Right ventricle myocardium superior (tissue), 1 donor: ENCODE measurements at regions not wholly inside any gene's neighbourhood (a gene's known extent, or its start where the extent isn't known, plus 50 kb on each side); places are given as distances from the start of the nearest gene placed in this dataset.
A peak's percentile ranks its signal among the peaks of the same experiment; 100 is the strongest.

ENCODE experiments used
- ATAC-seq: fragments of 200-7000 bp; cut with Tn5 transposase; one replicate; pipeline ENCODE4 v1.9.1; 2020; ENCODE audit warnings: mild to moderate bottlenecking; ENCODE audit not compliant: poor library complexity
- DNase-seq: peaks from one replicate; pipeline ENCODE4 v3.0.0-alpha.2; 2020
- intact Hi-C: fragments of 100-400 bp; cut with DNase I; formaldehyde crosslinking; loops from one replicate; pipeline ENCODE4 v1.11.2; 2022
- donor health status: DM: no; HTN: yes; CAD: no; lungs with severe emphysema.

DNA sequence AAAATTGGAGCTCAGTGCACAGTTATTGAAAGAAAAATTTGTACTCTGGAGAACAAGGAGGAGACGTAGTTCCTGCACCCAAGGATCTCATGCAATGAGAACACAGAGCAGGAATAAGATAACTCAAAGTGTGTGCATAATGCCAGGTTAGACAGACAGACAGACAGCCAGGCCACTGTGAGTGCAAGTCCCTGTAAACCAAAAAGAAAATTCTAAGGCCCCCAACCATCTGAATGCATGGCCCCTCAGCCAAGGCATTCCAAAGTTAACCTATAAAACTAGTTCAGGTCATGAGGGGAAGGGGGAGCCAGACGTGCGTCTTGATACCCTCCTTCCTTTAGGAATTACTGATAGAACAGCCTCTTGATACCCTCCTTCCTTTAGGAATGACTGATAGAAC, 94.5 kb upstream of the ENPP6 start:
- DNase-seq (no peak), ATAC-seq (no peak)
- intact Hi-C loops: no loop called here

DNA sequence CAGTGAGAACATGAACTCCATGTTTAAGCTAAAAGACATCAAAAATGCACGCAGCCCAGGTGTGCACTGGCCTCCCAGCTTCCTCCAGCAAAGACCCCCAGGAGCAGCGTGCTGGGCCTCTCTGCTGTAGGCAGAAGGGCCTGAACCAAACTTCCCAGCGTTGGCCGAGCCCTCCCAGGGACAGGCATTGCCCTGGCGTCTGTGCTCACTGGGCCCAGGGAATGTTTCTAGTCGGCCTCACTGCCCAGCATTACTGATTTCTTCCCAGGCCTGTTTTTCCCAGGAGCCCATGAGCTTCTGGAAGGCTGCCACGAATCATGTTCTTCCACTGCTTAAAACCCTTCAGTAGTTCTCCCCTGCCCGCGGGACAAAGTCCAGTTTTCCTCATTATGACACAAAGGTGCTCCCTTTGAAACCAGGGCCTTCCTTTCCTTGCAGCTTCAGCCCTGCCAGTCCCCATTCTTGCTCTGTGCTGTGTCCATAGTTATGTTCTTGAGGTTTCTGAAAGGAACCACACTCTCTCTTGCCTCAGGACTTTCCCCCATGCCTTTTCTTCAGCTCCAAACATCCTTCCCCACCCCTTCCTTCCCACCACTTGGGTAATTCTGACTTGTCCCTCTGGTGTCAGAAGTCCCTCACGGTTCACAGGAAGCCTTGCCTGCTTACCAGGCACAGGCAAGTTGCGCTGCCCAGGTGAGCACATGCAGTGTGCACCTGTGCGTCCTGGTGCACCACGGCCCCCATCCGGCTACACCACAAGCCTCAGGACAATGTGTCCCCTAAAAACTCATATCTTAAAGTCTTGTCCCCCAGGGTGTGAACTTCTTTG, 93.4 kb upstream of the ENPP6 start:
- intact Hi-C loops: no loop called here
- DNase-seq (peak; percentile 54), ATAC-seq (peak; percentile 69)

DNA sequence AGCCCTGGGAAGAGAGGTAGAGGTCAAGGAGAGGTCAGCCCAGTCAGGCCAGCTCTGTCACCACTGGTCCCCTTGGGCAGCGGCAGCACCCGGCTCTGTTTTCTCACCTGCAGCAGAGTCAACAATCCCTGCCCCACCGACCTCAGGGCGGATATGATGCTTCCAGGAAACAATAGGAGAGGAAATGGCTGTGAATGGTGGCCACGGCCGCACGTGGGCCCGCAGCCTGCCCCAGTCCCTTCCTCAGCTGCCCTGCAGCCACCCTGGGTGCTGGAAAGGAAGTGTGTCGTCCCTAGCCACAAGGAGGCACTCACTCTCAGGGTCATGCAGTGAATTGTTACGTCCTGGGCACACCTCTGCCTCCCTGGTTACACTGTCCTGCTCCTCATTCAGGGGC, 92.5 kb upstream of the ENPP6 start:
- ATAC-seq (peak; percentile 69), DNase-seq (no peak)
- intact Hi-C loops: no loop called here

- intact Hi-C loops: no loop called here
- no peak for DNase-seq
- no peak for ATAC-seq
These were observed 91.8 kb upstream of the ENPP6 start for GRCh38 chr4:184309241-184310170.

GRCh38 chr4:184306949-184307348, 89.3 kb upstream of the ENPP6 start:
- DNase-seq (no peak), ATAC-seq (no peak)
- intact Hi-C loops: no loop called here

DNA sequence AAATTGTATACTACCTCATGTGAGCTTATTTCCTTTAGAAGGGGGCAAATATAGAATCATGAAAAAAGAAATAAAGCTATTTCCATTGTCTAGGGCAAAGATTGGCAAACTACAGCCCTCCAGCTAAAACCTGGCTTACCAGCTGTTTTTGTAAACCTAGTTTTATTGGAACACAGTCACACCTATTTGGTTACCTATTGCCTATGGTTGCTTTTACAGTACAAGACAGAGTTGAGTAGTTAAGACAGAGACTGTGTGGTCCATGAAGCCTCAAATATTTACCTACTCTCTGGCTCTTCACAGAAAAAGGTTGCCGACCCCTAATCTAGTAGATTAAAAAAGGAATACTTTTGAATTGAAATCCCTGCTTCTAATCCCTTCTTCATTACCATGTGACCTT, 88.8 kb upstream of the ENPP6 start:
- intact Hi-C loops: no loop called here
- DNase-seq: no peak

GRCh38 chr4:184300816-184301215, 83.1 kb upstream of the ENPP6 start:
- DNase-seq: no peak
- no peak for ATAC-seq
- intact Hi-C loops: no loop called here

More for the DNA sequence above, 88.8 kb upstream of the ENPP6 start:
- no peak for ATAC-seq

GRCh38 chr4:184298254-184298653, 80.6 kb upstream of the ENPP6 start:
- intact Hi-C loops: no loop called here
- no peak for ATAC-seq
- DNase-seq: no peak

- no peak for DNase-seq
- no peak for ATAC-seq
- intact Hi-C loops: no loop called here
These were observed 77.5 kb upstream of the ENPP6 start for GRCh38 chr4:184295206-184295605.

GRCh38 chr4:184294606-184295133, 77.0 kb upstream of the ENPP6 start:
- DNase-seq (no peak), ATAC-seq (no peak)
- intact Hi-C loops: no loop called here

- intact Hi-C loops: no loop called here
- DNase-seq (no peak), ATAC-seq (peak; percentile 61)
These were observed 75.9 kb upstream of the ENPP6 start for GRCh38 chr4:184293552-184293951.

DNA sequence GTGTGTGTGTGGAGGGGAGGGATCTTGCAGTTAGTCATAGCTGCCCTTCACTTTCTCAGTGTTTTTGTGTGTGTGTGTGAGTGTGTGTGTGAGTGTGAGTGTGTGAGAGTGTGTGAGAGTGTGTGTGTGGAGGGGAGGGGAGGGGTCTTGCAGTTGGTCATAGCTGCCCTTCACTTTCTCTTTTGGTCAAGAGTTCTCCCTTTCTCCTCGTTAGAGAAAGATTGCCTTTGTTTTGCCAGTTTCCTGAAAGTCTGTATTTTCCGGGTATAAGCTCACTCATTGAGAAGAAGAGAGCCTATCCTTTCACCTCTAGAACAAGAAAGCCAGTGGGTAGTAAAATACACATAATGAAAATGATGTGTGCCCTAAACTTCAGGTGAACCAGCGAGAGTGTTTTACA, 75.2 kb upstream of the ENPP6 start:
- ATAC-seq (no peak), DNase-seq (no peak)
- intact Hi-C loops: no loop called here

DNA sequence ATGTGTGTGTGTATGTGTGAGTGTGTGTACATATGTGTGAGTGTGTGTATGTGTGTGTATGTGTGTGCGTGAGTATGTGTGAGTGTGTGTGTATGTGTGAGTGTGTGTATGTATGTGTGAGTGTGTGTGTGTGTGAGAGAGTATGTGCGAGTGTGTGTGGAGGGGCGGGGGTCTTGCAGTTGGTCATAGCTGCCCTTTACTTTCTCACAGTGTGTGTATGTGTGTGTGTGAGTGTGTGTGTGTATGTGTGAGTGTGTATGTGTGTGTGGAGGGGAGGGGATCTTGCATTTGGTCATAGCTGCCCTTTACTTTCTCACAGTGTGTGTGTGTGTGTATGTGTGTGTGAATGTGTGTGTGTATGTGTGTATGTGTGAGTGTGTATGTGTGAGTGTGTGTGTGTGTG, 74.8 kb upstream of the ENPP6 start:
- DNase-seq (no peak), ATAC-seq (no peak)
- intact Hi-C loops: no loop called here

DNA sequence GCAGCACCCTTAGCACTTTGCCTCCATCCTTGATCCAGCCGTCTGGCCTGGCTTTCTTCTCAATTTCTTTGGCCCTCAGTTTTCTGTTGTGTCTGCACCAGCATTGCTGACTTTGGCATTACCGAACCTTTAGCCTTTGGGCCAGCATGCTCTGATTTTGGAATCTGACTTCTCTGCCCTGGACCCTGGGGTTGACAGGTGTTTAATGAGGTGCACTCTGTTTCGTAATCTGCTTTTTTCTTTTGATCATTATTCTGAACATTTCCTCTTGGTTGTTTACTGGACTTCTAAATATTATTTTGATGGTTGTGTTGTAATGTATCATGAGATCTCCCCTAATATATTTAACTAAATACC, 71.5 kb upstream of the ENPP6 start:
- intact Hi-C loops: loop anchor here (10.0 kb wide), 2 partner anchors 96 to 186 kb away; partner anchors contain the start of gene IRF2
- ATAC-seq (no peak), DNase-seq (no peak)

- no peak for DNase-seq
- intact Hi-C loops: loop anchor here (10.0 kb wide), 2 partner anchors 96 to 186 kb away; partner anchors contain the start of gene IRF2
- ATAC-seq: peak; percentile 24
These were observed 70.9 kb upstream of the ENPP6 start for GRCh38 chr4:184288451-184289178.

DNA sequence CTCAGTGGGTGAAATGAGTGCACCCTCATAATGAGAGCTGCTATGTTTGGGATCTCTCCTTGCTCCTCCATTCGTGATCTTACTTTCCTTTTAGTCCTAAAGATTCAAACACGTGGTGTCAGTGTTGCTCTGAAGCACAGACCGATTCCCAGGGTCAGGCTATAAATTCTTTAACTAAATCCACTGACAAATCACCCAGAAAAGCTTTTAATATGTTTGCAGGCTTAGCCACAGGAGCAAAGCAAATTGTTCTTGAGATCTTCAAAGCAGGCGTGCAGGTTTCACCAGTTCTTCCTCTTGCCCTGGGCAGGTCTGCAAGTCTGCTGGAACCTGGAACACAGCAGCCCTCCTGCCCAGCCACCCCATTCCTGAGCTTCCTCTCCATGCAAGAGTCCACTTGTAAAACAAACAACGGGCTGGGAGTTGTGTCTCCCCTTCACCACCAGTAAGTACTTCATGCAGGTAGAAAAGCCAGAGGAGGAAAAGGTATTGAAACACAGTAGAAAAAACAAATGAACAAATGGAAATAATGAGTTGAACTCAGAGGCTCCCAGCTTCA, 70.1 kb upstream of the ENPP6 start:
- intact Hi-C loops: loop anchor here (10.0 kb wide), 2 partner anchors 97 to 187 kb away; partner anchors contain the start of gene IRF2
- peak; percentile 87 for ATAC-seq
- no peak for DNase-seq

- no peak for DNase-seq
- ATAC-seq: no peak
- intact Hi-C loops: loop anchor here (10.0 kb wide), 2 partner anchors 98 to 188 kb away; partner anchors contain the start of gene IRF2
These were observed 68.7 kb upstream of the ENPP6 start for GRCh38 chr4:184286358-184286757.

- intact Hi-C loops: loop anchor here (5.0 to 10.0 kb wide), 3 partner anchors 100 to 253 kb away; partner anchors contain the start of gene IRF2
- DNase-seq (no peak), ATAC-seq (no peak)
These were observed 67.1 kb upstream of the ENPP6 start for GRCh38 chr4:184284742-184285141.
